ENCODE measurements at regions not wholly inside any gene's neighbourhood (a gene's known extent, or its start where the extent isn't known, plus 50 kb on each side); places are given as distances from the start of the nearest gene placed in this dataset.

GRCh38 chr4:108383157-108383556 lies 214.4 kb upstream of the LEF1 start:
- CTCF ChIA-PET = no interaction called here
- POLR2A ChIA-PET = no interaction called here
- Histone ChIP-seq H3K4me3 (ENCODE audit: low read depth, low read length) (no peak overlapping the region), H3K27ac (ENCODE audit: low read depth, low read length) (no peak overlapping the region), H3K9me3 (ENCODE audit: control insufficient read depth, insufficient read depth, low read length) (no peaks in the 10 kb centered on the region), H3K27me3 (ENCODE audit: control insufficient read depth, insufficient read depth, low read length) (peaks cover 11% of the 10 kb centered on the region)
- no peak for TF ChIP-seq CTCF (IDR thresholded peaks at IDR 0.05; ENCODE audit: low read depth, low read length)
- DNase-seq (ENCODE audit: low read depth, low spot score) = no peak

GRCh38 chr4:108382751-108383150 lies 214.0 kb upstream of the LEF1 start:
- Histone ChIP-seq H3K4me3 (ENCODE audit: low read depth, low read length) (no peak overlapping the region), H3K27ac (ENCODE audit: low read depth, low read length) (no peak overlapping the region), H3K27me3 (ENCODE audit: control insufficient read depth, insufficient read depth, low read length) (peaks cover 11% of the 10 kb centered on the region), H3K9me3 (ENCODE audit: control insufficient read depth, insufficient read depth, low read length) (no peaks in the 10 kb centered on the region)
- no peak for TF ChIP-seq CTCF (IDR thresholded peaks at IDR 0.05; ENCODE audit: low read depth, low read length)
- ChIA-PET POLR2A (no interaction called here), CTCF (no interaction called here)
- no peak for DNase-seq (ENCODE audit: low read depth, low spot score)

- no peak overlapping the region for H3K4me3 ChIP-seq (ENCODE audit: low read depth, low read length)
- TF ChIP-seq CTCF (IDR thresholded peaks at IDR 0.05; ENCODE audit: low read depth, low read length) = no peak
- peaks cover 10% of the 10 kb centered on the region for H3K27me3 ChIP-seq (ENCODE audit: control insufficient read depth, insufficient read depth, low read length)
- CTCF ChIA-PET = no interaction called here
- no peaks in the 10 kb centered on the region for H3K9me3 ChIP-seq (ENCODE audit: control insufficient read depth, insufficient read depth, low read length)
- POLR2A ChIA-PET = no interaction called here
- no peak overlapping the region for H3K27ac ChIP-seq (ENCODE audit: low read depth, low read length)
- no peak for DNase-seq (ENCODE audit: low read depth, low spot score)
Observed at GRCh38 chr4:108378164-108378563, 209.4 kb upstream of the LEF1 start.

GRCh38 chr4:108377021-108377420 lies 208.3 kb upstream of the LEF1 start:
- Histone ChIP-seq H3K9me3 (ENCODE audit: control insufficient read depth, insufficient read depth, low read length) (no peaks in the 10 kb centered on the region), H3K27ac (ENCODE audit: low read depth, low read length) (no peak overlapping the region), H3K27me3 (ENCODE audit: control insufficient read depth, insufficient read depth, low read length) (peaks cover 8% of the 10 kb centered on the region), H3K4me3 (ENCODE audit: low read depth, low read length) (no peak overlapping the region)
- POLR2A ChIA-PET = no interaction called here
- CTCF ChIA-PET = no interaction called here
- TF ChIP-seq CTCF (IDR thresholded peaks at IDR 0.05; ENCODE audit: low read depth, low read length) = no peak
- no peak for DNase-seq (ENCODE audit: low read depth, low spot score)

GRCh38 chr4:108375434-108375833 lies 206.7 kb upstream of the LEF1 start:
- no peak for DNase-seq (ENCODE audit: low read depth, low spot score)
- no peak for TF ChIP-seq CTCF (IDR thresholded peaks at IDR 0.05; ENCODE audit: low read depth, low read length)
- Histone ChIP-seq H3K4me3 (ENCODE audit: low read depth, low read length) (no peak overlapping the region), H3K27ac (ENCODE audit: low read depth, low read length) (no peak overlapping the region), H3K9me3 (ENCODE audit: control insufficient read depth, insufficient read depth, low read length) (no peaks in the 10 kb centered on the region), H3K27me3 (ENCODE audit: control insufficient read depth, insufficient read depth, low read length) (peaks cover 13% of the 10 kb centered on the region)
- CTCF ChIA-PET = no interaction called here
- POLR2A ChIA-PET = no interaction called here
